ENCODE measurements at regions not wholly inside any gene's neighbourhood (a gene's known extent, or its start where the extent isn't known, plus 50 kb on each side); places are given as distances from the start of the nearest gene placed in this dataset.

DNA sequence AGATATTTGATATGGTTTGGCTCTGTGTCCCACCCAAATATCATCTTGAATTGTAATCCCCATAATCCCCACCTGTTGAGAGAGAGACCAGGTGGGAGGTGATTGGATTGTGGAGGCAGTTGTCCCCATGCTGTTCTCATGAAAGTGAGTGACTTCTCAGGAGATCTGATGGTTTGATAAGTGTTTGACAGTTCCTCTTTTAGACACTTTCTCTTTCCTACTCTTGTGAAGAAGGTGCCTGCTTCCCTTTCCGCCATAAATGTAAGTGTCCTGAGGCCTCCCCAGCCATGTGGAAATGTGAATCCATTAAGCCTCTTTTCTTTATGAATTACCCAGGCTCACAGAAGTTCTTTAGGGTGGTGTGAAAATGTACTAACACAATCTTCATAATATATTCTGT is 1404.0 kb upstream of the ADGRB3 start:
- H3K36me3 ChIP-seq = no peaks in the 10 kb centered on the region
- H3K4me3 ChIP-seq (ENCODE audit: low read depth, low read length) = no peak overlapping the region
- H3K27ac ChIP-seq = no peak overlapping the region
- no peaks in the 10 kb centered on the region for H3K27me3 ChIP-seq (ENCODE audit: insufficient read depth, low read depth, severe bottlenecking)
- DNase-seq = no peak
- H3K9me3 ChIP-seq (ENCODE audit: severe bottlenecking) = no peaks in the 10 kb centered on the region
- TF ChIP-seq, protein P1, sequence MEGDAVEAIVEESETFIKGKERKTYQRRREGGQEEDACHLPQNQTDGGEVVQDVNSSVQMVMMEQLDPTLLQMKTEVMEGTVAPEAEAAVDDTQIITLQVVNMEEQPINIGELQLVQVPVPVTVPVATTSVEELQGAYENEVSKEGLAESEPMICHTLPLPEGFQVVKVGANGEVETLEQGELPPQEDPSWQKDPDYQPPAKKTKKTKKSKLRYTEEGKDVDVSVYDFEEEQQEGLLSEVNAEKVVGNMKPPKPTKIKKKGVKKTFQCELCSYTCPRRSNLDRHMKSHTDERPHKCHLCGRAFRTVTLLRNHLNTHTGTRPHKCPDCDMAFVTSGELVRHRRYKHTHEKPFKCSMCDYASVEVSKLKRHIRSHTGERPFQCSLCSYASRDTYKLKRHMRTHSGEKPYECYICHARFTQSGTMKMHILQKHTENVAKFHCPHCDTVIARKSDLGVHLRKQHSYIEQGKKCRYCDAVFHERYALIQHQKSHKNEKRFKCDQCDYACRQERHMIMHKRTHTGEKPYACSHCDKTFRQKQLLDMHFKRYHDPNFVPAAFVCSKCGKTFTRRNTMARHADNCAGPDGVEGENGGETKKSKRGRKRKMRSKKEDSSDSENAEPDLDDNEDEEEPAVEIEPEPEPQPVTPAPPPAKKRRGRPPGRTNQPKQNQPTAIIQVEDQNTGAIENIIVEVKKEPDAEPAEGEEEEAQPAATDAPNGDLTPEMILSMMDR (IDR thresholded peaks at IDR 0.05; ENCODE audit: low read depth, low read length) = no peak

DNA sequence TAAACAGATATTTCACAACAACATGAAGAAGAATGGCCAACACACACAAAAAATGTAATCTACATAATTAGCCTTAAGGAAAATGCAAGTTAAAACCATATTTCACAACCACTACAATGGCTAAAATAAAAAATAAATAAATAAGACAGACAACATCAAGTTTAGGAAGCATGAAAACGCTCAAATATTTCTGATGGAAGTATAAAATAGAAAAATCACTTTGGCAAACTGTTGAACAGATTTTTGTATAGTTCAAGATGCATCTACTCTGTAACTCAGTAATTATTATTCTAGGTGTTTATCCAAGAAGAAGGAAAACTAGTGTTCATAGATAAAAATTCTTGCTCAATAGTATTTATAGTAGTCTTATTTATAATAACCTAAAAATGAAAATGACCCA is 1410.1 kb upstream of the ADGRB3 start:
- Histone ChIP-seq H3K9me3 (ENCODE audit: severe bottlenecking) (no peaks in the 10 kb centered on the region), H3K27ac (no peak overlapping the region), H3K27me3 (ENCODE audit: insufficient read depth, low read depth, severe bottlenecking) (no peaks in the 10 kb centered on the region), H3K36me3 (no peaks in the 10 kb centered on the region), H3K4me3 (ENCODE audit: low read depth, low read length) (no peak overlapping the region)
- TF ChIP-seq, protein P1 (IDR thresholded peaks at IDR 0.05; ENCODE audit: low read depth, low read length) = no peak
- DNase-seq = no peak

DNA sequence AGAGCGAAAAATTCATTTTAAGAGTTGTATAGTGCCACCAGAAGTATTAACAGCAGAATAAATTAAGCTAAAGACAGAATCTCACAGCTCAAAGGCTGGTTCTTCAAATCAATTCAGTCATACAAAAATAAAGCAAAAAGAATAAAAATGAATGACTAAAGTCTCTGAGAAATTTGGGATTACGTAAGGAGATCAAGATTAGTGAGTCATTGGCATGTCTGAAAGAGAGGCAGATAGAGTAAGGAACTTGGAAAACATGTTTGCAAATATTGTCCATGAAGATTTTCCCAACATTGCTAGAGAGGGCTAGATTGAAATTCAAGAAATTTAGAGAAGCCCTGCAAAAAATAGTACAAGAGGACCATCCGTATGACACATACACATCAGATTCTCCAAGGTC is 1413.9 kb upstream of the ADGRB3 start:
- Histone ChIP-seq H3K36me3 (no peaks in the 10 kb centered on the region), H3K9me3 (ENCODE audit: severe bottlenecking) (no peaks in the 10 kb centered on the region), H3K4me3 (ENCODE audit: low read depth, low read length) (no peak overlapping the region), H3K27ac (no peak overlapping the region), H3K27me3 (ENCODE audit: insufficient read depth, low read depth, severe bottlenecking) (no peaks in the 10 kb centered on the region)
- DNase-seq = no peak
- TF ChIP-seq, protein P1 (IDR thresholded peaks at IDR 0.05; ENCODE audit: low read depth, low read length) = no peak

DNA sequence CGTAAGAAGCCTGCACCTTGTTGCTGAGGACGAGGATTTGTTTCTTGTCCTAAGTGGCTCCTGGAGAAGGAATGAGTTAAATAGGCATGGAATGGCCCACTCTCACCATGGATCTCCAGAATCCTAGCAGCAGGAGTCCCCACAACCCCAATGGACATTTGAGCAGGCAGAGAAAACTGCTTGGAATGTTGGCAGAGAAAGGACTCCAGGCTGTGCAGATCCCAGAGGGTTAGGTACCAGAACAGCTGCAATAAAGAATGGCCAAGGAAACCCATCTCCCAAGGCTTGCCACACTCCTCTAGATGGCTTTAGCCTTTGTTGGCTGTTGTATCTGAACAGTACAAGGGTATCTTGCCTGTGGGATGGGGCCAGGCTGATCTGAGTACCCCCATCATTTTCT is 1415.7 kb upstream of the ADGRB3 start:
- no peak overlapping the region for H3K4me3 ChIP-seq (ENCODE audit: low read depth, low read length)
- H3K27ac ChIP-seq = no peak overlapping the region
- H3K9me3 ChIP-seq (ENCODE audit: severe bottlenecking) = no peaks in the 10 kb centered on the region
- H3K36me3 ChIP-seq = no peaks in the 10 kb centered on the region
- no peak for DNase-seq
- no peaks in the 10 kb centered on the region for H3K27me3 ChIP-seq (ENCODE audit: insufficient read depth, low read depth, severe bottlenecking)
- TF ChIP-seq, protein P1 (IDR thresholded peaks at IDR 0.05; ENCODE audit: low read depth, low read length) = no peak

DNA sequence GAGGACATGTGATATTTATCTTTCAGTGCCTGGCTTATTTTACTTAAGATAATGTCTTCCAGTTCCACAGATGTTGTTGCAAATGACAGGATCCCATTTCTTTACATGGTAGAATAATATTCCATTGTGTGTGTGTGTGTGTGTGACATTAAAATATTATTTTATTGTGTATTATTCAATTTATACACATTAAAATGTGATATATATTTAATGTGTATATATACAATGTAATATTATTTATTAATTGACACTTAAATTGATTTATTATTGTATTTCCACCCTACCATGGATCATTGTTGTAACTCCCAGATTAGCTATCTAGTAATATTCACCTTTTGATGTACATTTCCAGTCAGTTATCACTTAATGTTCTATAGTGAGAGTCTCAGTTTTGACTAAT is 1422.5 kb upstream of the ADGRB3 start:
- no peaks in the 10 kb centered on the region for H3K27me3 ChIP-seq (ENCODE audit: insufficient read depth, low read depth, severe bottlenecking)
- DNase-seq = no peak
- H3K36me3 ChIP-seq = no peaks in the 10 kb centered on the region
- TF ChIP-seq, protein P1 (IDR thresholded peaks at IDR 0.05; ENCODE audit: low read depth, low read length) = no peak
- no peak overlapping the region for H3K4me3 ChIP-seq (ENCODE audit: low read depth, low read length)
- H3K9me3 ChIP-seq (ENCODE audit: severe bottlenecking) = no peaks in the 10 kb centered on the region
- H3K27ac ChIP-seq = no peak overlapping the region

- Histone ChIP-seq H3K4me3 (ENCODE audit: low read depth, low read length) (no peak overlapping the region), H3K27me3 (ENCODE audit: insufficient read depth, low read depth, severe bottlenecking) (no peaks in the 10 kb centered on the region), H3K9me3 (ENCODE audit: severe bottlenecking) (no peaks in the 10 kb centered on the region), H3K27ac (no peak overlapping the region), H3K36me3 (no peaks in the 10 kb centered on the region)
- TF ChIP-seq, protein P1 (IDR thresholded peaks at IDR 0.05; ENCODE audit: low read depth, low read length) = no peak
- DNase-seq = no peak
Measured at GRCh38 chr6:67210450-67210849, 1424.6 kb upstream of the ADGRB3 start.
